Mucosa of descending colon (tissue), 3 donors: ENCODE measurements at regions not wholly inside any gene's neighbourhood (a gene's known extent, or its start where the extent isn't known, plus 50 kb on each side); places are given as distances from the start of the nearest gene placed in this dataset.
"Not testable (repeated sequence)": the region's sequence is repeated elsewhere in the genome, so short reads cannot be mapped to it uniquely, and the experiment has no call there.

Source experiments
- ATAC-seq: fragments of 200-7000 bp; cut with Tn5 transposase; one replicate; pipeline ENCODE4 v1.9.1; 2020; ENCODE audit warnings: mild to moderate bottlenecking, moderate library complexity
- DNase-seq, 3 donors: peaks; one replicate each; pipeline ENCODE4 v3.0.0-alpha.2; 2020
- H3K36me3 ChIP-seq: fragments of 200-600 bp; one replicate; pipeline ENCODE4 v1.8.0; 2021; ENCODE audit warnings: low read depth, mild to moderate bottlenecking
- H3K4me1 ChIP-seq: fragments of 200-600 bp; one replicate; pipeline ENCODE4 v1.8.0; 2021; ENCODE audit warnings: low read depth, mild to moderate bottlenecking
- H3K4me3 ChIP-seq: fragments of 200-600 bp; one replicate; pipeline ENCODE4 v1.8.0; 2021; ENCODE audit warnings: mild to moderate bottlenecking
- H3K9me3 ChIP-seq: fragments of 200-600 bp; one replicate; pipeline ENCODE4 v1.8.0; 2021; ENCODE audit warnings: mild to moderate bottlenecking
- CTCF ChIP-seq: fragments of 200-600 bp; IDR thresholded peaks from one replicate; pipeline ENCODE4 v1.8.0; 2022; ENCODE audit warnings: antibody characterized with exemption, mild to moderate bottlenecking
- intact Hi-C, 2 donors: fragments of 100-400 bp; cut with DNase I in 1 of 2; cut with micrococcal nuclease in 1 of 2; formaldehyde crosslinking; loops; one replicate each; pipeline versions ENCODE4 v1.11.0 to v1.11.1; 2022; cut with DNase I, micrococcal nuclease
- donor health status: DM: no; HTN: no; CAD: no; lungs with moderate emphysema.
- donor health status: DM: no; HTN: no; CAD: no.
- donor health status: DM: no; HTN: yes; CAD: no.

GRCh38 chr6:67706388-67706787, 928.7 kb upstream of the ADGRB3 start:
- no peaks in the 10 kb centered on the region for H3K4me1 ChIP-seq
- peaks cover 17% of the 10 kb centered on the region for H3K9me3 ChIP-seq
- ATAC-seq (no peak), DNase-seq (no peak)
- TF ChIP-seq CTCF = no peak
- no peaks in the 10 kb centered on the region for H3K36me3 ChIP-seq
- intact Hi-C loops = no loop called here
- no peak overlapping the region for H3K4me3 ChIP-seq

GRCh38 chr6:67698534-67698933, 936.5 kb upstream of the ADGRB3 start:
- intact Hi-C loops = no loop called here
- H3K4me1 ChIP-seq = no peaks in the 10 kb centered on the region
- no peak overlapping the region for H3K4me3 ChIP-seq
- H3K36me3 ChIP-seq = no peaks in the 10 kb centered on the region
- ATAC-seq = no peak
- peaks cover 2% of the 10 kb centered on the region for H3K9me3 ChIP-seq
- DNase-seq = no peak
- no peak for TF ChIP-seq CTCF

GRCh38 chr6:67694127-67694526, 941.0 kb upstream of the ADGRB3 start:
- no peaks in the 10 kb centered on the region for H3K36me3 ChIP-seq
- intact Hi-C loops = no loop called here
- ATAC-seq (no peak), DNase-seq (no peak)
- H3K9me3 ChIP-seq = peaks cover 6% of the 10 kb centered on the region
- no peaks in the 10 kb centered on the region for H3K4me1 ChIP-seq
- H3K4me3 ChIP-seq = no peak overlapping the region
- no peak for TF ChIP-seq CTCF

- H3K9me3 ChIP-seq = peaks cover 8% of the 10 kb centered on the region
- no peak for DNase-seq
- H3K36me3 ChIP-seq = no peaks in the 10 kb centered on the region
- intact Hi-C loops = no loop called here
- ATAC-seq = no peak
- no peak for TF ChIP-seq CTCF
- no peaks in the 10 kb centered on the region for H3K4me1 ChIP-seq
- no peak overlapping the region for H3K4me3 ChIP-seq
These were observed 945.8 kb upstream of the ADGRB3 start for GRCh38 chr6:67689329-67689728.

- intact Hi-C loops = no loop called here
- no peaks in the 10 kb centered on the region for H3K36me3 ChIP-seq
- ATAC-seq (no peak), DNase-seq (no peak)
- peaks cover 13% of the 10 kb centered on the region for H3K9me3 ChIP-seq
- no peaks in the 10 kb centered on the region for H3K4me1 ChIP-seq
- no peak overlapping the region for H3K4me3 ChIP-seq
- no peak for TF ChIP-seq CTCF
These were observed 947.7 kb upstream of the ADGRB3 start for GRCh38 chr6:67687396-67687795.

- H3K4me1 ChIP-seq, H3K36me3 ChIP-seq, ATAC-seq, intact Hi-C loops, DNase-seq, H3K4me3 ChIP-seq: not testable (repeated sequence)
- H3K9me3 ChIP-seq = peaks cover 16% of the 10 kb centered on the region
These were observed 948.9 kb upstream of the ADGRB3 start for GRCh38 chr6:67686225-67686624.
